ENCODE measurements at regions not wholly inside any gene's neighbourhood (a gene's known extent, or its start where the extent isn't known, plus 50 kb on each side); places are given as distances from the start of the nearest gene placed in this dataset.

- Histone ChIP-seq H3K27ac (no peak overlapping the region), H3K9ac (no peak overlapping the region), H3K4me1 (no peaks in the 10 kb centered on the region), H3K9me3 (ENCODE audit: control insufficient read depth, low read length) (no peaks in the 10 kb centered on the region), H3K4me2 (ENCODE audit: low read length) (no peak overlapping the region), H3K79me2 (no peaks in the 10 kb centered on the region), H3K27me3 (ENCODE audit: control insufficient read depth, insufficient read depth, low read length) (no peaks in the 10 kb centered on the region), H3K4me3 (ENCODE audit: low read depth, low read length) (no peak overlapping the region), H3K36me3 (ENCODE audit: control insufficient read depth, insufficient read depth, low read length) (no peaks in the 10 kb centered on the region), H2AFZ (no peak overlapping the region)
- no peak for TF ChIP-seq CTCF (IDR thresholded peaks at IDR 0.05)
These were observed 50.5 kb upstream of the KCNMB2 start for GRCh38 chr3:178485756-178486155.
